ENCODE measurements at regions not wholly inside any gene's neighbourhood (a gene's known extent, or its start where the extent isn't known, plus 50 kb on each side); places are given as distances from the start of the nearest gene placed in this dataset.
A peak's percentile ranks its signal among the peaks of the same experiment; 100 is the strongest.
"Not testable (repeated sequence)": the region's sequence is repeated elsewhere in the genome, so short reads cannot be mapped to it uniquely, and the experiment has no call there.

GRCh38 chr1:203993256-203993655, 79.7 kb upstream of the SOX13 start:
- no peak for DNase-seq
- intact Hi-C loops (cut with DNase I), result loop anchor here (10.0 kb wide), 1 partner anchor 118 kb away; no protein-coding TSS in a partner anchor

- DNase-seq, result peak in 1 of 42 donors; percentile 19
- intact Hi-C loops (cut with DNase I), result loop anchor here (10.0 kb wide), 1 partner anchor 120 kb away; no protein-coding TSS in a partner anchor
These were observed 77.7 kb upstream of the SOX13 start for GRCh38 chr1:203995228-203995627.

DNA sequence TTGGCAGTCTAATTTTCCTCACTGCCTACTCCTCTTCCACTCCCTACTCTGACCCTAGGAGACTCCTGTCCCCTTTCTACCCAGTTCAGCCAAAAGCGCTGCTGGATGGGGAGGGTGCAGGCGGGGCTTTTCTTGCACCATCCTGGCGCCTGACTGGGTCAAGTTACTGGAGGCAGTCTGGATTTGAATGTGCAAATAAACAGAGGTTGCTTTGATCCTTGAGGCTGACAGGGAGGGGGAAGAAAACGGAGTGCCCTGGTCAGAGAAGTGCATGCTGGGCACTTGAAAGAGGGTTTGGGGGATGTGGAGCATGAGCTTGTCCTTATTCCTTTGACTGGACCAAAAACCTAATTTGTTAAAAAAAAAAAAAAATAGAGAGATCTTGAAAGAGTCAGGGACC, 76.8 kb upstream of the SOX13 start:
- intact Hi-C loops (cut with DNase I), result loop anchor here (2.0 to 10.0 kb wide), 2 partner anchors 77 to 121 kb away; partner anchors contain the start of gene SOX13
- peak in 41 of 42 donors; percentile 8 to 80 (median 53) for DNase-seq

- not testable (repeated sequence) for DNase-seq
- intact Hi-C loops (cut with DNase I), result loop anchor here (10.0 kb wide), 1 partner anchor 124 kb away; no protein-coding TSS in a partner anchor
These were observed 74.3 kb upstream of the SOX13 start for GRCh38 chr1:203998571-203998970.

DNA sequence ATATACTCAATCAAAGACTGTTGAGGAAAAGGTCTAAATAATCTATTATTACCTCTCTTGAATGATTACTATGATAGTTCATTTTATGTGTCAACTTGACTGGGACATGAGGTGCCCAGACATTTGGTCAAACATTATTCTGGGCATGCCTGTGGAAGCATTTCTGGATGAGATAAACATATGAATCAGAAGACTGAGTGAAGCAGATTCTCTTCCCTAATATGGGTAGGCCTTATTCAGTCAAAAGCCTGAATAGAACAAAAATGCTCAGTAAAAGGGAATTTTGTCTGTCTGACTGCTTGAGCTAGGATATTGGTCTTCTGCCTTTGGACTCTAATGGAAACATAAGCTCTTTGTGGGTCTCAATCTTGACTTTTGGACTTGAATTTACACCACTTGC, 73.3 kb upstream of the SOX13 start:
- no peak for DNase-seq
- intact Hi-C loops (cut with DNase I), result loop anchor here (10.0 kb wide), 1 partner anchor 125 kb away; no protein-coding TSS in a partner anchor

DNA sequence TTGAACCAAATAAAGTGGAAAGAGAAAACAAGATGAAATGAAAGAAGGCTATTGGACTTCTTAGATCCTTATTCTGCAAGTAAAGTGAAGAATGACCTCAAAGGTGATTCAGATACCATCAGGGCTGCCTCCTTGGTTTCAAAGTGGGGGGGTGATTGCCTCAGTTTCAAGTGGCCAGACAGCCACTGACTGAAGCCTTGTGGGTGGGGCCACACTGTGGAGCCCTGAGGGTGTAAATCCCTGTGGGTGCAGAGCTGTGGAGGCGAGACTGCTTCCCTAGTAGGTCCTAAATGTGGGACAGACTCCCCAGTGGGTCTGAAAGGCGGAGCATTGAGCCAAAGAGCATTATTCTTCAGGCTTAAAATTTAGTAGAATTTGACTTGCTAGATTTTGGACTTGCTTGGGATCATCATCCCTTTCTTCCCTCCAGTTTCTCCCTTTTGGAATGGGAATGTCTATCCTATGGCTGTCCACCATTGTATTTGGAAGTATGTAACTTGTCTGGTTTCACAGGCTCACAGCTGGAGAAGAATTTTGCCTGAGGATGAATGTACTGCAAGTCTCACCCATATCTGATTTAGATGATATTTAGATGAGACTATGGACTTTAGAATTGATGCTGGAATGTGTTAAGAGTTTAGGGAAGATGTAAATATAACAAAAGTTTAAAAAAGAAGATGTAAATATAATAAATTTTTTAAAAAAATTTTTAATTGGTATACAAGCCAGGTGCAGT, 71.6 kb upstream of the SOX13 start:
- no peak for DNase-seq
- intact Hi-C loops (cut with DNase I), result no loop called here

GRCh38 chr1:204002614-204003013, 70.3 kb upstream of the SOX13 start:
- intact Hi-C loops (cut with DNase I), result no loop called here

GRCh38 chr1:204003536-204003935, 69.4 kb upstream of the SOX13 start:
- intact Hi-C loops (cut with DNase I), result no loop called here
- DNase-seq, result no peak

More at GRCh38 chr1:204002614-204003013, 70.3 kb upstream of the SOX13 start:
- no peak for DNase-seq

DNA sequence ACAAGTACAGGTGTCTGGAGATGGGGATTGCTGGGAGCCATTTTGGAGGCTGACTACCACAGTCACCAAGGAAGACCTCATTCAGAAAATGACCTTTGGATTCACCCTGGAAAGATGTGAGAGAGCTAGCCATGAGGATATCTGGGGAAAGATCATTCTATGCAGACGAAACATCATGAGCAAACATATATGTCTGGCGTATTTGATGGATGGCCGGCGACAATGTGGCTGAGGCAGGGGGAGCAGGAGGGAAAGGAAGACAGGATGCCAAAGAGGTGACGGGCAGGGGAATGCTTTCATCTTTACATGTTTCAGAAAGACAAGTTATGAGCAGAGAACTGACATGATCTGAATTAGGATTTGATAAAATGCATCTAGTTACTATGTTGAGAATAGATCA, 61.5 kb upstream of the SOX13 start:
- no peak for DNase-seq
- intact Hi-C loops (cut with DNase I), result no loop called here

- intact Hi-C loops (cut with DNase I), result no loop called here
- no peak for DNase-seq
These were observed 59.9 kb upstream of the SOX13 start for GRCh38 chr1:204013052-204013451.

DNA sequence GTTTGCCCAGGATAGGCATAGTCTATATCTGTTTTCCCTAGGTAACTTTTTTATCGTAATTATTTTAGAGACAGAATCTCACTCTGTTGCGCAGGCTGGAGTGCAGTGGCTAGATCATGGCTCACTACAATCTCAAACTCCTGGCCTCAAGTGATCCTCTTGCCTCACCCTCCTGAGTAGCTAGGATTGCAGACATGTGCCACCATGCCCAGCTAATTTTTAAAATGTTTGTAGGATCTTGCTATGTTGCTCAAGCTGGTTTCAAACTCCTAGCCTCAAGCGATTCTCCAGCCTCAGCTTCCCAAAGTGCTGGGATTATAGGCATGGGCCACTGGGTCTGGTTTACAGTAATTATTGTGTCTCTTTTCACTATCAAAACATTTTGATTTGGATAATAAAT, 58.6 kb upstream of the SOX13 start:
- intact Hi-C loops (cut with DNase I), result no loop called here
- no peak for DNase-seq

DNA sequence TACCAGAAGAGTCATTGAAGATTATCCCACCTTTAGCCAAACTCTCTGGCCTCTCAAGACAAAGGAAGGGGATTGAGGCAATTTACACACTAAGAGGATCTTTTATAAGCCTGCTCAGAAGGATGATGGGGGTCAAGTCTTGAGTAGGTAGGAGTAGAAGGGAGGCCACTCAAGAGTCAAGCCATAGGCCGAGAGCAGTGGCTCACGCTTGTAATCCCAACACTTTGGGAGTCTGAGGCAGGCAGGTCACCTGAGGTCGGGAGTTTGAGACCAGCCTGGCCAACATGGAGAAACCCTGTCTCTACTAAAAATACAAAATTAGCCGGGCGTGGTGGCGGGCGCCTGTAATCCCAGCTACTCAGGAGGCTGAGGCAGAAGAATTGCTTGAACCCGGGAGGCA, 58.0 kb upstream of the SOX13 start:
- DNase-seq; intact Hi-C loops (cut with DNase I): not testable (repeated sequence)

- DNase-seq, result no peak
- intact Hi-C loops (cut with DNase I), result no loop called here
These were observed 55.9 kb upstream of the SOX13 start for GRCh38 chr1:204017032-204017431.

DNA sequence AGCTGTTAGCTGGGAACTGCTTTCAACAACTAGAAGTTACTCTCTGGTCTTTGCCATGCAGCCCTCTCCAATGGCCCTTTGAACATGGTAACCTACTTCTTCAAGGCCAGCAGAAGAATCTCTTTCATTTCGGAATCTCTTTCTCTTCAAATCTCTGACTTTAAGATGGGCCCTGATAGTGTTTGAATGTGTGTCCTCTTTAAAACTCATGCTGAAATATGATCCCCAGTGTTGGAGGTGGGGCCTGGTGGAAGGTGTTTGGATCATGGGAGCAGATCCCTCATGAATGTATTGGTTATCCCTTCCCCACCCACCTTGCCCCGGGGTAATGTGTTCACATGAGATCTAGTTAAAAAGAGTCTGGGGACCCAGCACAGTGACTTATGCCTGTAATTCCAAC, 54.5 kb upstream of the SOX13 start:
- DNase-seq, result no peak
- intact Hi-C loops (cut with DNase I), result no loop called here
